SK-N-SH (cell line): ENCODE measurements at regions not wholly inside any gene's neighbourhood (a gene's known extent, or its start where the extent isn't known, plus 50 kb on each side); places are given as distances from the start of the nearest gene placed in this dataset.

Source experiments
- CTCF ChIA-PET: fragments of 300-600, 350-600 bp; formaldehyde crosslinking; extraction: SDS; loops from one replicate; lab custom pipeline; 2021; lab: Yijun Ruan, JAX
- POLR2A ChIA-PET: fragments of 350-600 bp; sonication (Branson Sonifier 250); formaldehyde crosslinking; extraction: SDS; loops from one replicate; lab custom pipeline; 2020; ENCODE audit warnings: antibody characterized with exemption, inconsistent platforms; lab: Yijun Ruan, JAX
- DNase-seq: peaks from one replicate; pipeline ENCODE4 v3.0.0; 2012
- H2AFZ ChIP-seq: fragments of 200-600 bp; sonication (generic); 2 replicates; pipeline ENCODE4 v1.8.1; 2016; ENCODE audit warnings: antibody characterized with exemption, mild to moderate bottlenecking, low read depth
- H3F3A ChIP-seq: fragments of 200-600 bp; sonication (generic); replicated peaks from 2 replicates; pipeline ENCODE3; 2016; ENCODE audit warnings: antibody characterized with exemption, mild to moderate bottlenecking; ENCODE audit not compliant: insufficient read depth
- H3K27ac ChIP-seq, 2 experiments: fragments of 200-500 bp in 1 of 2; fragments of 200-600 bp in 1 of 2; sonication (Bioruptor generic) in 1 of 2; sonication (generic), shearing (Covaris generic) in 1 of 2; 2 replicates each; pipeline versions ENCODE4 v1.5.1 to v1.6.1; 2014 to 2016; ENCODE audit warnings: low read depth in 2 of 2, inconsistent platforms in 1 of 2, low read length in 1 of 2, mild to moderate bottlenecking in 1 of 2, mixed read lengths in 1 of 2
- H3K27me3 ChIP-seq: fragments of 200-600 bp; sonication (generic), shearing (Covaris generic); 2 replicates; pipeline ENCODE4 v1.6.1; 2016; ENCODE audit warnings: mixed run types; ENCODE audit not compliant: insufficient read depth
- H3K36me3 ChIP-seq, 2 experiments: fragments of 200-500 bp in 1 of 2; fragments of 200-600 bp in 1 of 2; sonication (Bioruptor generic) in 1 of 2; sonication (generic) in 1 of 2; replicated peaks in 1 of 2; 2 replicates each; pipeline versions ENCODE3 to v1.5.1; 2014 to 2016; ENCODE audit warnings: low read length in 1 of 2, mild to moderate bottlenecking in 1 of 2; ENCODE audit not compliant: insufficient read depth in 2 of 2, control insufficient read depth in 1 of 2
- H3K4me1 ChIP-seq, 2 experiments: fragments of 200-500 bp in 1 of 2; fragments of 200-600 bp in 1 of 2; sonication (Bioruptor generic) in 1 of 2; sonication (generic), shearing (Covaris generic) in 1 of 2; 2 replicates each; pipeline versions ENCODE4 v1.5.1 to v1.6.1; 2014 to 2016; ENCODE audit warnings: low read depth in 1 of 2, low read length in 1 of 2, mixed run types in 1 of 2; ENCODE audit not compliant: insufficient read depth in 2 of 2, control insufficient read depth in 1 of 2
- H3K4me2 ChIP-seq: fragments of 200-600 bp; sonication (generic), shearing (Covaris generic); 2 replicates; pipeline ENCODE4 v1.6.1; 2017; ENCODE audit warnings: mixed run types
- H3K4me3 ChIP-seq, 2 experiments: fragments of 200-500 bp in 1 of 2; fragments of 200-600 bp in 1 of 2; sonication (Bioruptor generic) in 1 of 2; sonication (generic), shearing (Covaris generic) in 1 of 2; 2 replicates each; pipeline versions ENCODE4 v1.5.1 to v1.8.1; 2014 to 2016; ENCODE audit warnings: low read depth in 2 of 2, inconsistent platforms in 1 of 2, low read length in 1 of 2, mild to moderate bottlenecking in 1 of 2, mixed read lengths in 1 of 2, moderate library complexity in 1 of 2
- H3K79me2 ChIP-seq: fragments of 200-600 bp; sonication (generic); 2 replicates; pipeline ENCODE4 v1.8.1; 2017; ENCODE audit warnings: mild to moderate bottlenecking; ENCODE audit not compliant: insufficient read depth
- H3K9ac ChIP-seq: fragments of 200-600 bp; sonication (generic); 2 replicates; pipeline ENCODE4 v1.6.1; 2017; ENCODE audit warnings: mixed run types
- H3K9me2 ChIP-seq: fragments of 200-600 bp; sonication (generic); 2 replicates; pipeline ENCODE4 v1.6.1; 2017; ENCODE audit warnings: mixed run types
- H3K9me3 ChIP-seq: fragments of 200-600 bp; sonication (generic); 2 replicates; pipeline ENCODE4 v1.6.1; 2017; ENCODE audit warnings: mixed run types, mild to moderate bottlenecking, moderate library complexity
- H4K20me1 ChIP-seq: fragments of 200-600 bp; sonication (generic); 2 replicates; pipeline ENCODE4 v1.6.1; 2017; ENCODE audit warnings: mild to moderate bottlenecking, mixed run types; ENCODE audit not compliant: insufficient read depth
- CTCF ChIP-seq: fragments of 200-600 bp; sonication (generic); IDR thresholded peaks from 2 replicates; pipeline ENCODE4 v1.6.1; 2017; ENCODE audit warnings: antibody characterized with exemption, mild to moderate bottlenecking, moderate library complexity
- FOSL2 ChIP-seq: IDR thresholded peaks from 2 replicates; pipeline ENCODE4 v1.4.0; 2012; ENCODE audit warnings: low read depth, mild to moderate bottlenecking, moderate library complexity, borderline replicate concordance
- FOXJ3 ChIP-seq: sonication (generic); formaldehyde crosslinking; IDR thresholded peaks from 2 replicates; pipeline ENCODE4 v1.5.1; 2020; ENCODE audit warnings: mild to moderate bottlenecking, missing genetic modification reagents
- GABPA ChIP-seq: IDR thresholded peaks from 2 replicates; pipeline ENCODE4 v1.4.0; 2012; ENCODE audit warnings: low read depth, mild to moderate bottlenecking
- GATA2 ChIP-seq: sonication (generic); formaldehyde crosslinking; IDR thresholded peaks from 2 replicates; pipeline ENCODE4 v1.5.0; 2020; ENCODE audit warnings: mild to moderate bottlenecking, missing genetic modification reagents
- IRF3 ChIP-seq: fragments of 150-350 bp; IDR thresholded peaks from 2 replicates; pipeline ENCODE4 v1.6.1; 2016; ENCODE audit warnings: mild to moderate bottlenecking, low read depth, low read length
- MXI1 ChIP-seq: IDR thresholded peaks from 2 replicates; pipeline ENCODE4 v1.6.1; 2012; ENCODE audit warnings: mild to moderate bottlenecking, low read depth, low read length, improper control_type of control experiment
- NFIC ChIP-seq: IDR thresholded peaks from 2 replicates; pipeline ENCODE4 v1.4.0; 2012; ENCODE audit warnings: borderline replicate concordance
- POLR2AphosphoS5 ChIP-seq: IDR thresholded peaks from 2 replicates; pipeline ENCODE4 v1.6.1; 2012; ENCODE audit warnings: low read depth, low read length
- RAD21 ChIP-seq: IDR thresholded peaks from 2 replicates; pipeline ENCODE4 v1.6.1; 2012; ENCODE audit warnings: mild to moderate bottlenecking, low read length
- RCOR1 ChIP-seq: fragments of 150-350 bp; IDR thresholded peaks from 2 replicates; pipeline ENCODE4 v1.6.1; 2017; ENCODE audit warnings: antibody characterized with exemption, low read length
- RFX5 ChIP-seq: IDR thresholded peaks from 2 replicates; pipeline ENCODE4 v1.6.1; 2012; ENCODE audit warnings: mild to moderate bottlenecking, improper control_type of control experiment, low read length
- SMC3 ChIP-seq: IDR thresholded peaks from 2 replicates; pipeline ENCODE4 v1.6.1; 2012; ENCODE audit warnings: low read depth, low read length, improper control_type of control experiment
- TAF1 ChIP-seq: IDR thresholded peaks from 2 replicates; pipeline ENCODE4 v1.6.1; 2012; ENCODE audit warnings: low read depth, mild to moderate bottlenecking, low read length, moderate library complexity, borderline replicate concordance
- USF2 ChIP-seq: fragments of 150-350 bp; IDR thresholded peaks from 2 replicates; pipeline ENCODE4 v1.6.1; 2017; ENCODE audit warnings: antibody characterized with exemption, low read length, low read depth, borderline replicate concordance
- YY1 ChIP-seq: IDR thresholded peaks from 2 replicates; pipeline ENCODE4 v1.4.0; 2012; ENCODE audit warnings: low read depth, mild to moderate bottlenecking
- WGBS: methylation state at CpG from one replicate; pipeline ENCODE4 v1.1.6; 2017; ENCODE audit warnings: low lambda C conversion rate; 5-methylcytosine and 5-hydroxymethylcytosine counted together

GRCh38 chr20:58053391-58054055 is 174.9 kb downstream of the ANKRD60 start:
- Histone ChIP-seq H3K27me3 (no peaks in the 10 kb centered on the region; the same call in 1 of the 2 replicates), H3K9me2 (no peaks in the 10 kb centered on the region), H3K4me3 (no peak overlapping the region), H3K79me2 (no peaks in the 10 kb centered on the region), H3K4me1 (peaks cover 0 to 14% of the 10 kb centered on the region in 2 experiments; a peak in 2 of 4 replicates), H2AFZ (no peak overlapping the region), H3K36me3 (no peaks in the 10 kb centered on the region), H3K27ac (no peak overlapping the region), H4K20me1 (no peaks in the 10 kb centered on the region), H3K9ac (no peak overlapping the region), H3F3A (no peaks in the 10 kb centered on the region), H3K4me2 (no peak overlapping the region), H3K9me3 (peaks cover 7% of the 10 kb centered on the region; the same call in 1 of the 2 replicates)
- POLR2A ChIA-PET, result no interaction called here
- DNase-seq, result no peak
- CTCF ChIA-PET, result interaction anchor here (0.9 to 1.7 kb wide), 3 partner anchors 10 to 33 kb away, joined by 3 to 7 read pairs (median 3); no protein-coding TSS in a partner anchor
- 65% methylated on average over 8 of the region's 10 CpGs for WGBS
- TF ChIP-seq SMC3 (no peak), MXI1 (no peak), CTCF (no peak), GABPA (no peak), POLR2AphosphoS5 (no peak), TAF1 (no peak), NFIC (no peak), IRF3 (no peak), FOXJ3 (CRISPR knock-in tag) (no peak), RCOR1 (no peak), GATA2 (CRISPR knock-in tag) (no peak), USF2 (no peak), RAD21 (no peak), RFX5 (no peak), FOSL2 (no peak), YY1 (no peak)
